GM19240 (cell line): ENCODE measurements at regions not wholly inside any gene's neighbourhood (a gene's known extent, or its start where the extent isn't known, plus 50 kb on each side); places are given as distances from the start of the nearest gene placed in this dataset.

Experiments
- DNase-seq: peaks from one replicate; pipeline ENCODE4 v3.0.0; 2011; ENCODE audit warnings: low spot score; ENCODE audit not compliant: insufficient read length

- DNase-seq = no peak
Observed at GRCh38 chr1:56191369-56191768, 388.0 kb downstream of the PLPP3 start.

- DNase-seq = no peak
Observed at GRCh38 chr1:56190806-56191365, 388.5 kb downstream of the PLPP3 start.

GRCh38 chr1:56189946-56190805 is 389.2 kb downstream of the PLPP3 start:
- DNase-seq = no peak

- no peak for DNase-seq
Observed at GRCh38 chr1:56189454-56189853, 389.9 kb downstream of the PLPP3 start.

- no peak for DNase-seq
Observed at GRCh38 chr1:56188855-56189254, 390.5 kb downstream of the PLPP3 start.

- DNase-seq = no peak
Observed at GRCh38 chr1:56188221-56188620, 391.1 kb downstream of the PLPP3 start.

GRCh38 chr1:56187405-56187804 is 392.0 kb downstream of the PLPP3 start:
- DNase-seq = no peak

- DNase-seq = no peak
Observed at GRCh38 chr1:56185493-56185892, 393.9 kb downstream of the PLPP3 start.

GRCh38 chr1:56183151-56183550 is 396.2 kb downstream of the PLPP3 start:
- no peak for DNase-seq

- DNase-seq = no peak
Observed at GRCh38 chr1:56180520-56181190, 398.7 kb downstream of the PLPP3 start.

GRCh38 chr1:56179543-56179942 is 399.8 kb downstream of the PLPP3 start:
- no peak for DNase-seq

GRCh38 chr1:56175211-56175610 is 404.2 kb downstream of the PLPP3 start:
- no peak for DNase-seq

- DNase-seq = no peak
Observed at GRCh38 chr1:56174176-56174885, 405.0 kb downstream of the PLPP3 start.

- no peak for DNase-seq
Observed at GRCh38 chr1:56173736-56174135, 405.6 kb downstream of the PLPP3 start.

- no peak for DNase-seq
Observed at GRCh38 chr1:56171670-56172069, 407.7 kb downstream of the PLPP3 start.

GRCh38 chr1:56170784-56171320 is 408.5 kb downstream of the PLPP3 start:
- DNase-seq = no peak

GRCh38 chr1:56169856-56170255 is 409.5 kb downstream of the PLPP3 start:
- DNase-seq = no peak

GRCh38 chr1:56168176-56168575 is 411.2 kb downstream of the PLPP3 start:
- no peak for DNase-seq

- no peak for DNase-seq
Observed at GRCh38 chr1:56167596-56167995, 411.8 kb downstream of the PLPP3 start.

- no peak for DNase-seq
Observed at GRCh38 chr1:56160773-56161315, 418.5 kb downstream of the PLPP3 start.
